ENCODE measurements at regions not wholly inside any gene's neighbourhood (a gene's known extent, or its start where the extent isn't known, plus 50 kb on each side); places are given as distances from the start of the nearest gene placed in this dataset.

GRCh38 chr15:81611679-81612078 is 237.7 kb upstream of the TMC3 start:
- Mint-ChIP-seq H3K4me1 (peaks cover 3% of the 10 kb centered on the region), H3K4me3 (no peak overlapping the region), H3K27ac (ENCODE audit: unreplicated experiment) (no peak overlapping the region), H3K36me3 (ENCODE audit: low read depth) (no peaks in the 10 kb centered on the region), H3K27me3 (ENCODE audit: low read depth) (no peaks in the 10 kb centered on the region), H3K9me3 (no peaks in the 10 kb centered on the region)
- TF ChIP-seq CTCF (conservative IDR thresholded peaks at IDR 0.05) = no peak
- no peak for DNase-seq (ENCODE audit: low read depth, low spot score)

- H3K27ac Mint-ChIP-seq (ENCODE audit: unreplicated experiment) = no peak overlapping the region
- H3K4me1 Mint-ChIP-seq = peaks cover 11% of the 10 kb centered on the region
- no peak for TF ChIP-seq CTCF (conservative IDR thresholded peaks at IDR 0.05)
- no peak for DNase-seq (ENCODE audit: low read depth, low spot score)
- H3K9me3 Mint-ChIP-seq = no peaks in the 10 kb centered on the region
- no peak overlapping the region for H3K4me3 Mint-ChIP-seq
- peaks cover 3% of the 10 kb centered on the region for H3K36me3 Mint-ChIP-seq (ENCODE audit: low read depth)
- H3K27me3 Mint-ChIP-seq (ENCODE audit: low read depth) = no peaks in the 10 kb centered on the region
Measured at GRCh38 chr15:81608309-81608829, 234.4 kb upstream of the TMC3 start.

GRCh38 chr15:81604713-81605112 is 230.7 kb upstream of the TMC3 start:
- Mint-ChIP-seq H3K36me3 (ENCODE audit: low read depth) (peaks cover 16% of the 10 kb centered on the region), H3K27me3 (ENCODE audit: low read depth) (no peaks in the 10 kb centered on the region), H3K4me3 (no peak overlapping the region), H3K4me1 (peaks cover 11% of the 10 kb centered on the region), H3K9me3 (peaks cover 11% of the 10 kb centered on the region), H3K27ac (ENCODE audit: unreplicated experiment) (peak overlapping the region; percentile 9)
- DNase-seq (ENCODE audit: low read depth, low spot score) = no peak
- TF ChIP-seq CTCF (conservative IDR thresholded peaks at IDR 0.05) = no peak

GRCh38 chr15:81596159-81596865 is 222.3 kb upstream of the TMC3 start:
- Mint-ChIP-seq H3K27me3 (ENCODE audit: low read depth) (no peaks in the 10 kb centered on the region), H3K9me3 (peaks cover 21% of the 10 kb centered on the region), H3K27ac (ENCODE audit: unreplicated experiment) (no peak overlapping the region), H3K36me3 (ENCODE audit: low read depth) (peaks cover 15% of the 10 kb centered on the region), H3K4me3 (no peak overlapping the region), H3K4me1 (no peaks in the 10 kb centered on the region)
- TF ChIP-seq CTCF (conservative IDR thresholded peaks at IDR 0.05) = no peak
- no peak for DNase-seq (ENCODE audit: low read depth, low spot score)

GRCh38 chr15:81595752-81596151 is 221.7 kb upstream of the TMC3 start:
- H3K9me3 Mint-ChIP-seq = peaks cover 20% of the 10 kb centered on the region
- H3K4me1 Mint-ChIP-seq = no peaks in the 10 kb centered on the region
- H3K4me3 Mint-ChIP-seq = no peak overlapping the region
- no peak overlapping the region for H3K27ac Mint-ChIP-seq (ENCODE audit: unreplicated experiment)
- no peak for DNase-seq (ENCODE audit: low read depth, low spot score)
- no peak for TF ChIP-seq CTCF (conservative IDR thresholded peaks at IDR 0.05)
- H3K36me3 Mint-ChIP-seq (ENCODE audit: low read depth) = peaks cover 13% of the 10 kb centered on the region
- no peaks in the 10 kb centered on the region for H3K27me3 Mint-ChIP-seq (ENCODE audit: low read depth)

Measured in neural crest cell (in vitro differentiated cells).